Smooth muscle cell of the brain vasculature (primary cell): ENCODE measurements at regions not wholly inside any gene's neighbourhood (a gene's known extent, or its start where the extent isn't known, plus 50 kb on each side); places are given as distances from the start of the nearest gene placed in this dataset.

Experiments used
- DNase-seq: peaks from one replicate; pipeline ENCODE4 v3.0.0-alpha.2; 2012; ENCODE audit warnings: low read depth, low spot score

GRCh38 chr11:106329273-106330018, 252.0 kb downstream of the AASDHPPT start:
- no peak for DNase-seq

- no peak for DNase-seq
These were observed 253.7 kb downstream of the AASDHPPT start for GRCh38 chr11:106331176-106331575.

GRCh38 chr11:106333678-106334077, 256.2 kb downstream of the AASDHPPT start:
- no peak for DNase-seq

- DNase-seq: peak; percentile 21
These were observed 266.9 kb downstream of the AASDHPPT start for GRCh38 chr11:106344394-106344793.

- no peak for DNase-seq
These were observed 267.5 kb downstream of the AASDHPPT start for GRCh38 chr11:106344966-106345365.

GRCh38 chr11:106353031-106353430, 275.6 kb downstream of the AASDHPPT start:
- no peak for DNase-seq

GRCh38 chr11:106369224-106369623, 291.8 kb downstream of the AASDHPPT start:
- DNase-seq: no peak

- no peak for DNase-seq
These were observed 301.2 kb downstream of the AASDHPPT start for GRCh38 chr11:106378513-106379179.

- no peak for DNase-seq
These were observed 301.8 kb downstream of the AASDHPPT start for GRCh38 chr11:106379265-106379664.

GRCh38 chr11:106379712-106380111, 302.2 kb downstream of the AASDHPPT start:
- DNase-seq: no peak

- DNase-seq: no peak
These were observed 304.4 kb downstream of the AASDHPPT start for GRCh38 chr11:106381895-106382294.

GRCh38 chr11:106384429-106384828, 307.0 kb downstream of the AASDHPPT start:
- no peak for DNase-seq

GRCh38 chr11:106386519-106386918, 309.1 kb downstream of the AASDHPPT start:
- no peak for DNase-seq

GRCh38 chr11:106389101-106389500, 311.6 kb downstream of the AASDHPPT start:
- DNase-seq: no peak

GRCh38 chr11:106390078-106390477, 312.6 kb downstream of the AASDHPPT start:
- DNase-seq: no peak

GRCh38 chr11:106391771-106392420, 314.4 kb downstream of the AASDHPPT start:
- no peak for DNase-seq

- no peak for DNase-seq
These were observed 318.4 kb downstream of the AASDHPPT start for GRCh38 chr11:106395716-106396349.

GRCh38 chr11:106397787-106398501, 320.5 kb downstream of the AASDHPPT start:
- DNase-seq: no peak

- DNase-seq: no peak
These were observed 321.1 kb downstream of the AASDHPPT start for GRCh38 chr11:106398502-106399075.

GRCh38 chr11:106399076-106399511, 321.6 kb downstream of the AASDHPPT start:
- peak; percentile 92 for DNase-seq

GRCh38 chr11:106399624-106400023, 322.2 kb downstream of the AASDHPPT start:
- DNase-seq: no peak
